RPMI7951 (cell line): ENCODE measurements at regions not wholly inside any gene's neighbourhood (a gene's known extent, or its start where the extent isn't known, plus 50 kb on each side); places are given as distances from the start of the nearest gene placed in this dataset.

Experiments used
- DNase-seq: peaks from one replicate; pipeline ENCODE4 v3.0.0-alpha.2; 2012; ENCODE audit warnings: low read depth

GRCh38 chr22:42180349-42180842, 49.8 kb upstream of the CYP2D6 start:
- no peak for DNase-seq
